ENCODE measurements at regions not wholly inside any gene's neighbourhood (a gene's known extent, or its start where the extent isn't known, plus 50 kb on each side); places are given as distances from the start of the nearest gene placed in this dataset.

GRCh38 chr20:22833851-22834250 lies 201.3 kb upstream of the SSTR4 start (continued):
- TF ChIP-seq PRDM10 (IDR thresholded peaks at IDR 0.05; ENCODE audit: partially characterized antibody), result peak; percentile 59
- no peak for TF ChIP-seq ZFP36 (IDR thresholded peaks at IDR 0.05; ENCODE audit: low read depth, low read length, partially characterized antibody)
- TF ChIP-seq HES1 (IDR thresholded peaks at IDR 0.05; ENCODE audit: low read depth), result no peak
- peak; percentile 73 for TF ChIP-seq PML (IDR thresholded peaks at IDR 0.05; ENCODE audit: low read length)
- no peak for TF ChIP-seq MAFG (tag; conservative IDR thresholded peaks at IDR 0.05)
- TF ChIP-seq HNRNPUL1 (IDR thresholded peaks at IDR 0.05; ENCODE audit: low read length), result no peak
- no peak for TF ChIP-seq GTF3C2 (IDR thresholded peaks at IDR 0.05; ENCODE audit: borderline replicate concordance, extremely low read depth, insufficient read length)
- no peak for TF ChIP-seq ZBTB9 (CRISPR knock-in tag; IDR thresholded peaks at IDR 0.05)
- no peak for TF ChIP-seq NR2F6 (CRISPR knock-in tag; IDR thresholded peaks at IDR 0.05)
- TF ChIP-seq ZNF584 (CRISPR knock-in tag; IDR thresholded peaks at IDR 0.05; ENCODE audit: low read depth), result 0 out of 2 replicates have a peak, but pooled peaks have one; percentile 37
- peak; percentile 75 for TF ChIP-seq MTA1 (IDR thresholded peaks at IDR 0.05; ENCODE audit: borderline replicate concordance)
- TF ChIP-seq SP2 (IDR thresholded peaks at IDR 0.05; ENCODE audit: extremely low read depth, low read depth, low read length, poor library complexity, severe bottlenecking), result no peak
- no peak for TF ChIP-seq TFAP4 (CRISPR knock-in tag; IDR thresholded peaks at IDR 0.05; ENCODE audit: borderline replicate concordance)
- TF ChIP-seq SMAD2 (IDR thresholded peaks at IDR 0.05; ENCODE audit: low read depth, low read length), result no peak
- TF ChIP-seq MAFF (IDR thresholded peaks at IDR 0.05; ENCODE audit: low read length), result no peak
- no peak for TF ChIP-seq POLR2G (IDR thresholded peaks at IDR 0.05; ENCODE audit: low read depth, low read length)
- TF ChIP-seq CHD1 (IDR thresholded peaks at IDR 0.05; ENCODE audit: low read length), result no peak
- no peak for TF ChIP-seq POLR2A (conservative IDR thresholded peaks at IDR 0.05)
- peak; percentile 86 for TF ChIP-seq LCOR (CRISPR knock-in tag; IDR thresholded peaks at IDR 0.05)
- TF ChIP-seq EP300 (IDR thresholded peaks at IDR 0.05; ENCODE audit: low read length), result peak; percentile 90
- no peak for TF ChIP-seq ZNF282 (CRISPR knock-in tag; IDR thresholded peaks at IDR 0.05)
- no peak for TF ChIP-seq RHOXF2B (CRISPR knock-in tag; conservative IDR thresholded peaks at IDR 0.05)

Measured in K562 (cell line).